PC-3 (cell line): ENCODE measurements at regions not wholly inside any gene's neighbourhood (a gene's known extent, or its start where the extent isn't known, plus 50 kb on each side); places are given as distances from the start of the nearest gene placed in this dataset.

Source experiments
- ATAC-seq: fragments of 200-7000 bp; cut with Tn5 transposase; 2 replicates; pipeline ENCODE4 v1.9.1; 2020; ENCODE audit warnings: mild to moderate bottlenecking, moderate library complexity
- BruUV-seq: library from RNA; stranded (reverse); fragments of 400-500 nt; replicated peaks from 2 replicates; lab custom pipeline; 2021; lab: Mats Ljungman, UMichigan
- CTCF ChIA-PET: fragments of 300-600 bp; sonication (Branson Sonifier 250); formaldehyde crosslinking; loops from one replicate; lab custom pipeline; 2022; ENCODE audit warnings: antibody characterized with exemption; lab: Charles Lee
- POLR2A ChIA-PET: fragments of 300-600 bp; sonication (Branson Sonifier 250); formaldehyde crosslinking; loops from one replicate; lab custom pipeline; 2022; ENCODE audit warnings: antibody characterized with exemption; ENCODE audit not compliant: unreplicated experiment; lab: Charles Lee
- DNase-seq: peaks from one replicate; pipeline ENCODE4 v3.0.0-alpha.2; 2015
- H2AFZ ChIP-seq: fragments of 300-600 bp; sonication (generic); 2 replicates; pipeline ENCODE4 v1.6.0; 2016; ENCODE audit warnings: antibody characterized with exemption, low read length
- H3F3A ChIP-seq: fragments of 300-600 bp; sonication (generic); one replicate; pipeline ENCODE4 v1.6.0; 2017; ENCODE audit warnings: antibody characterized with exemption, low read length, control low read depth, mild to moderate bottlenecking; ENCODE audit not compliant: unreplicated experiment
- H3K27ac ChIP-seq: fragments of 300-600 bp; sonication (generic); 2 replicates; pipeline ENCODE4 v1.5.1; 2016; ENCODE audit warnings: mild to moderate bottlenecking, low read length
- H3K27me3 ChIP-seq: fragments of 300-600 bp; sonication (generic); 2 replicates; pipeline ENCODE4 v1.6.1; 2016; ENCODE audit warnings: low read length, mixed read lengths
- H3K36me3 ChIP-seq: fragments of 300-600 bp; sonication (generic); 2 replicates; pipeline ENCODE4 v1.6.1; 2016; ENCODE audit warnings: low read depth, mixed run types, low read length, mixed read lengths
- H3K4me1 ChIP-seq: fragments of 300-600 bp; sonication (generic); 2 replicates; pipeline ENCODE4 v1.5.1; 2016; ENCODE audit warnings: low read length; ENCODE audit not compliant: insufficient read depth
- H3K4me2 ChIP-seq: fragments of 300-600 bp; sonication (generic); 2 replicates; pipeline ENCODE4 v1.6.0; 2016; ENCODE audit warnings: low read length
- H3K4me3 ChIP-seq: fragments of 300-600 bp; sonication (generic); 2 replicates; pipeline ENCODE4 v1.5.1; 2016; ENCODE audit warnings: mild to moderate bottlenecking, low read length, mixed read lengths
- H3K79me2 ChIP-seq: fragments of 300-600 bp; sonication (generic); 2 replicates; pipeline ENCODE4 v1.6.1; 2017; ENCODE audit warnings: low read length, mixed read lengths
- H3K9ac ChIP-seq: fragments of 300-600 bp; sonication (generic); 2 replicates; pipeline ENCODE4 v1.6.0; 2016; ENCODE audit warnings: mild to moderate bottlenecking, low read length
- H3K9me2 ChIP-seq: fragments of 300-600 bp; sonication (generic); replicated peaks from 2 replicates; pipeline ENCODE4 v1.6.1; 2016; ENCODE audit warnings: mixed run types, low read length, mixed read lengths
- H3K9me3 ChIP-seq: fragments of 300-600 bp; sonication (generic); 2 replicates; pipeline ENCODE4 v1.6.1; 2016; ENCODE audit warnings: low read length, mixed read lengths
- H4K20me1 ChIP-seq: fragments of 300-600 bp; sonication (generic); 2 replicates; pipeline ENCODE4 v1.6.1; 2016; ENCODE audit warnings: low read length, mixed read lengths
- CTCF ChIP-seq: fragments of 300-600 bp; sonication (generic); conservative IDR thresholded peaks from 2 replicates; pipeline ENCODE4 v1.5.1; 2017; ENCODE audit warnings: antibody characterized with exemption, low read depth, mild to moderate bottlenecking, low read length
- EZH2 ChIP-seq: fragments of 300-600 bp; sonication (generic); IDR thresholded peaks from one replicate; pipeline ENCODE4 v1.6.1; 2017; ENCODE audit warnings: antibody characterized with exemption, mild to moderate bottlenecking, low read length; ENCODE audit not compliant: unreplicated experiment
- EZH2phosphoT487 ChIP-seq: fragments of 300-600 bp; sonication (generic); IDR thresholded peaks from 2 replicates; pipeline ENCODE4 v1.6.1; 2018; ENCODE audit warnings: mild to moderate bottlenecking, antibody characterized with exemption, low read length, borderline replicate concordance
- intact Hi-C: fragments of 100-400 bp; cut with micrococcal nuclease; formaldehyde crosslinking; loops from 2 replicates; pipeline ENCODE4 v1.9.0; 2023

- H3K9me3 ChIP-seq: no peaks in the 10 kb centered on the region
- H3K9me2 ChIP-seq: no peaks in the 10 kb centered on the region
- no peak overlapping the region for H2AFZ ChIP-seq
- H3F3A ChIP-seq: no peaks in the 10 kb centered on the region
- ChIA-PET POLR2A (no interaction called here), CTCF (no interaction called here)
- H3K4me3 ChIP-seq: no peak overlapping the region
- no peak for ATAC-seq
- H3K4me1 ChIP-seq: peaks cover 4% of the 10 kb centered on the region; the same call in 1 of the 2 replicates
- H3K27ac ChIP-seq: no peak overlapping the region
- H4K20me1 ChIP-seq: no peaks in the 10 kb centered on the region
- no peak overlapping the region for H3K4me2 ChIP-seq
- no TSS peak for BruUV-seq
- TF ChIP-seq EZH2phosphoT487 (no peak), CTCF (no peak), EZH2 (no peak)
- H3K9ac ChIP-seq: no peak overlapping the region
- no peaks in the 10 kb centered on the region for H3K36me3 ChIP-seq
- intact Hi-C loops: no loop called here
- no peaks in the 10 kb centered on the region for H3K79me2 ChIP-seq
- DNase-seq: no peak
- H3K27me3 ChIP-seq: peaks cover 15% of the 10 kb centered on the region
Measured at GRCh38 chr10:71132321-71132810, 80.0 kb upstream of the UNC5B start.

- H3K9me2 ChIP-seq: no peaks in the 10 kb centered on the region
- no peaks in the 10 kb centered on the region for H3K36me3 ChIP-seq
- peaks cover 26% of the 10 kb centered on the region for H3K27me3 ChIP-seq
- no peak overlapping the region for H2AFZ ChIP-seq
- TF ChIP-seq EZH2phosphoT487 (no peak), EZH2 (no peak), CTCF (no peak)
- no peak for ATAC-seq
- DNase-seq: no peak
- no peak overlapping the region for H3K4me3 ChIP-seq
- H4K20me1 ChIP-seq: no peaks in the 10 kb centered on the region
- no peaks in the 10 kb centered on the region for H3K9me3 ChIP-seq
- no peaks in the 10 kb centered on the region for H3K79me2 ChIP-seq
- H3F3A ChIP-seq: no peaks in the 10 kb centered on the region
- intact Hi-C loops: no loop called here
- CTCF ChIA-PET: no interaction called here
- no peak overlapping the region for H3K27ac ChIP-seq
- no peaks in the 10 kb centered on the region for H3K4me1 ChIP-seq
- H3K9ac ChIP-seq: no peak overlapping the region
- no peak overlapping the region for H3K4me2 ChIP-seq
- no TSS peak for BruUV-seq
- POLR2A ChIA-PET: no interaction called here
Measured at GRCh38 chr10:71133710-71134686, 78.4 kb upstream of the UNC5B start.

GRCh38 chr10:71134732-71135211 is 77.6 kb upstream of the UNC5B start:
- H3K4me3 ChIP-seq: no peak overlapping the region
- ATAC-seq (no peak), DNase-seq (no peak)
- no peak overlapping the region for H2AFZ ChIP-seq
- no peaks in the 10 kb centered on the region for H3K9me3 ChIP-seq
- POLR2A ChIA-PET: no interaction called here
- no peaks in the 10 kb centered on the region for H4K20me1 ChIP-seq
- H3K36me3 ChIP-seq: no peaks in the 10 kb centered on the region
- no peaks in the 10 kb centered on the region for H3K9me2 ChIP-seq
- no peak overlapping the region for H3K4me2 ChIP-seq
- CTCF ChIA-PET: no interaction called here
- H3K27ac ChIP-seq: no peak overlapping the region
- H3K4me1 ChIP-seq: no peaks in the 10 kb centered on the region
- no peaks in the 10 kb centered on the region for H3K79me2 ChIP-seq
- intact Hi-C loops: no loop called here
- no peaks in the 10 kb centered on the region for H3F3A ChIP-seq
- no peak overlapping the region for H3K9ac ChIP-seq
- BruUV-seq: no TSS peak
- peaks cover 34% of the 10 kb centered on the region for H3K27me3 ChIP-seq
- TF ChIP-seq CTCF: no peak
- TF ChIP-seq EZH2: no peak
- TF ChIP-seq EZH2phosphoT487: no peak
